ENCODE measurements at regions not wholly inside any gene's neighbourhood (a gene's known extent, or its start where the extent isn't known, plus 50 kb on each side); places are given as distances from the start of the nearest gene placed in this dataset.

GRCh38 chr15:92733090-92733933 is 77.7 kb upstream of the FAM174B start:
- FAIRE-seq, result peak; percentile 56
- no peaks in the 10 kb centered on the region for H3K9me3 ChIP-seq (replicated peaks; ENCODE audit: control insufficient read depth, insufficient read depth, low read length)
- TF ChIP-seq EGR1 (IDR thresholded peaks at IDR 0.05; ENCODE audit: borderline replicate concordance in 1 of 2, low read depth in 2 of 2, low read length in 2 of 2) (no peak), E2F4 (IDR thresholded peaks at IDR 0.05; ENCODE audit: low read depth, low read length) (no peak), SKIL (IDR thresholded peaks at IDR 0.05; ENCODE audit: low read depth, poor library complexity, severe bottlenecking) (no peak), ATF7 (IDR thresholded peaks at IDR 0.05; ENCODE audit: low read depth) (peak; percentile 57), ESRRA (IDR thresholded peaks at IDR 0.05; ENCODE audit: low read length) (no peak), SPI1 (IDR thresholded peaks at IDR 0.05; ENCODE audit: borderline replicate concordance, insufficient read depth, low read depth, low read length) (peak; percentile 85), IKZF2 (IDR thresholded peaks at IDR 0.05) (peak in 1 of 2 experiments; percentile 46; a peak in 2 of 4 replicates), IKZF1 (conservative IDR thresholded peaks at IDR 0.05) (0 out of 2 replicates have a peak, but pooled peaks have one; percentile 19), MYB (IDR thresholded peaks at IDR 0.05; ENCODE audit: borderline replicate concordance, low read depth, low read length) (no peak), SMC3 (IDR thresholded peaks at IDR 0.05; ENCODE audit: borderline replicate concordance, low read length) (no peak), GATAD2B (conservative IDR thresholded peaks at IDR 0.05; ENCODE audit: low read depth) (no peak), HDAC2 (IDR thresholded peaks at IDR 0.05) (no peak), EP300 (IDR thresholded peaks at IDR 0.05; ENCODE audit: borderline replicate concordance in 1 of 2, control insufficient read depth in 1 of 2, low read depth in 2 of 2, low read length in 2 of 2) (no peak), JUNB (IDR thresholded peaks at IDR 0.05) (peak; percentile 41; the same call in 1 of the 2 replicates), YBX1 (IDR thresholded peaks at IDR 0.05) (no peak), WRNIP1 (IDR thresholded peaks at IDR 0.05; ENCODE audit: borderline replicate concordance, low read depth, low read length) (no peak), ZSCAN29 (IDR thresholded peaks at IDR 0.05) (no peak)
- no peaks in the 10 kb centered on the region for H3K36me3 ChIP-seq (ENCODE audit: control insufficient read depth in 2 of 2, insufficient read depth in 2 of 2, low read length in 1 of 2)
- no peaks in the 10 kb centered on the region for H4K20me1 ChIP-seq (ENCODE audit: control insufficient read depth, insufficient read depth)
- H3K4me3 ChIP-seq, result no peak overlapping the region; the same call in 1 of the 2 replicates
- ChIA-PET POLR2A (no interaction called here), RAD21 (ENCODE audit: unreplicated experiment) (no interaction called here), SMC1A (ENCODE audit: uncharacterized antibody, unreplicated experiment) (no interaction called here), CTCF (no interaction called here)
- no TSS peak for BruUV-seq (replicated peaks)
- 30% methylated on average over 11 of the region's 12 CpGs for WGBS (ENCODE audit: insufficient coverage, insufficient replicate concordance, low lambda C conversion rate, missing lambda C conversion rate)
- intact Hi-C loops (cut with micrococcal nuclease; ENCODE audit: unreplicated experiment), result no loop called here
- peak overlapping the region; percentile 55; the same call in 1 of the 2 replicates for H3K4me2 ChIP-seq (ENCODE audit: control insufficient read depth, insufficient read depth)
- peak; percentile 60 for ATAC-seq
- in situ Hi-C loops (cut with MboI), result no loop called here
- DNase-seq (ENCODE audit: low read depth, low spot score), result no peak
- H3K79me2 ChIP-seq (ENCODE audit: control insufficient read depth, insufficient read depth, low read length), result no peaks in the 10 kb centered on the region
- no peak overlapping the region for H3K9ac ChIP-seq (ENCODE audit: control insufficient read depth, insufficient read depth, low read length)
- no peaks in the 10 kb centered on the region; a peak in 1 of 4 replicates for H3K27me3 ChIP-seq (replicated peaks in 1 of 2; ENCODE audit: control insufficient read depth in 2 of 2, insufficient read depth in 2 of 2, low read length in 1 of 2)
- H2AFZ ChIP-seq (ENCODE audit: control insufficient read depth, low read depth, low read length), result peak overlapping the region; percentile 28; the same call in 1 of the 2 replicates
- H3K27ac ChIP-seq (ENCODE audit: control insufficient read depth, insufficient read depth), result no peak overlapping the region
- no peaks in the 10 kb centered on the region for H3K4me1 ChIP-seq (ENCODE audit: control insufficient read depth, insufficient read depth, low read length)
